OCI-LY7 (cell line): ENCODE measurements at regions not wholly inside any gene's neighbourhood (a gene's known extent, or its start where the extent isn't known, plus 50 kb on each side); places are given as distances from the start of the nearest gene placed in this dataset.

Experiments used
- EZH2phosphoT487 ChIP-seq: fragments of 200-600 bp; sonication (generic); IDR thresholded peaks from 2 replicates; pipeline ENCODE4 v1.6.1; 2018; ENCODE audit warnings: low read depth, borderline replicate concordance, mild to moderate bottlenecking, mixed run types, antibody characterized with exemption, low read length, moderate library complexity, mixed read lengths
- TF ChIP-seq, protein P1 (sequence below): fragments of 200-600 bp; sonication (generic); conservative IDR thresholded peaks from 2 replicates; pipeline ENCODE4 v1.5.1; 2014; ENCODE audit warnings: mild to moderate bottlenecking, antibody characterized with exemption, low read length, moderate library complexity, mixed read lengths

GRCh38 chr2:175864137-175864850 lies 137.8 kb downstream of the LNPK start:
- TF ChIP-seq, protein P1, sequence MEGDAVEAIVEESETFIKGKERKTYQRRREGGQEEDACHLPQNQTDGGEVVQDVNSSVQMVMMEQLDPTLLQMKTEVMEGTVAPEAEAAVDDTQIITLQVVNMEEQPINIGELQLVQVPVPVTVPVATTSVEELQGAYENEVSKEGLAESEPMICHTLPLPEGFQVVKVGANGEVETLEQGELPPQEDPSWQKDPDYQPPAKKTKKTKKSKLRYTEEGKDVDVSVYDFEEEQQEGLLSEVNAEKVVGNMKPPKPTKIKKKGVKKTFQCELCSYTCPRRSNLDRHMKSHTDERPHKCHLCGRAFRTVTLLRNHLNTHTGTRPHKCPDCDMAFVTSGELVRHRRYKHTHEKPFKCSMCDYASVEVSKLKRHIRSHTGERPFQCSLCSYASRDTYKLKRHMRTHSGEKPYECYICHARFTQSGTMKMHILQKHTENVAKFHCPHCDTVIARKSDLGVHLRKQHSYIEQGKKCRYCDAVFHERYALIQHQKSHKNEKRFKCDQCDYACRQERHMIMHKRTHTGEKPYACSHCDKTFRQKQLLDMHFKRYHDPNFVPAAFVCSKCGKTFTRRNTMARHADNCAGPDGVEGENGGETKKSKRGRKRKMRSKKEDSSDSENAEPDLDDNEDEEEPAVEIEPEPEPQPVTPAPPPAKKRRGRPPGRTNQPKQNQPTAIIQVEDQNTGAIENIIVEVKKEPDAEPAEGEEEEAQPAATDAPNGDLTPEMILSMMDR = no peak
- TF ChIP-seq EZH2phosphoT487 = no peak
